HEK293 (cell line): ENCODE measurements at regions not wholly inside any gene's neighbourhood (a gene's known extent, or its start where the extent isn't known, plus 50 kb on each side); places are given as distances from the start of the nearest gene placed in this dataset.
"Not testable (repeated sequence)": the region's sequence is repeated elsewhere in the genome, so short reads cannot be mapped to it uniquely, and the experiment has no call there.

ENCODE experiments used
- PBX3 ChIP-seq: sonication (generic); formaldehyde crosslinking; IDR thresholded peaks from 2 replicates; pipeline ENCODE4 v1.8.1; 2022; ENCODE audit warnings: mild to moderate bottlenecking, moderate library complexity, missing genetic modification reagents
- PRDM1 ChIP-seq: fragments of 450-650 bp; formaldehyde crosslinking; IDR thresholded peaks from 2 replicates; pipeline ENCODE4; 2016; ENCODE audit warnings: missing biosample characterization, missing genetic modification characterization
- PRDM10 ChIP-seq: fragments of 450-650 bp; formaldehyde crosslinking; IDR thresholded peaks from 2 replicates; pipeline ENCODE4 v1.5.1; 2016; ENCODE audit warnings: missing biosample characterization, missing genetic modification characterization
- ZFP41 ChIP-seq: fragments of 450-650 bp; formaldehyde crosslinking; IDR thresholded peaks from 2 replicates; pipeline ENCODE4 v1.5.1; 2016; ENCODE audit warnings: missing biosample characterization, missing genetic modification characterization, borderline replicate concordance
- ZNF274 ChIP-seq, 2 experiments: fragments of 200-500 bp in 1 of 2; fragments of 450-650 bp in 1 of 2; sonication (Bioruptor generic) in 1 of 2; formaldehyde crosslinking in 1 of 2; IDR thresholded peaks; 2 replicates each; pipeline versions ENCODE4 v1.5.1 to v1.6.1; 2014 to 2016; ENCODE audit warnings: borderline replicate concordance in 1 of 2, inconsistent platforms in 1 of 2, low read length in 1 of 2, missing biosample characterization in 1 of 2, missing genetic modification characterization in 1 of 2
- ZNF354C ChIP-seq: fragments of 450-650 bp; formaldehyde crosslinking; IDR thresholded peaks from 2 replicates; pipeline ENCODE4 v1.5.1; 2016; ENCODE audit warnings: missing biosample characterization, missing genetic modification characterization, low read depth, borderline replicate concordance
- ZNF416 ChIP-seq: fragments of 450-650 bp; formaldehyde crosslinking; IDR thresholded peaks from 2 replicates; pipeline ENCODE4 v1.5.1; 2016; ENCODE audit warnings: missing biosample characterization, missing genetic modification characterization
- ZNF585B ChIP-seq: fragments of 450-650 bp; formaldehyde crosslinking; IDR thresholded peaks from 2 replicates; pipeline ENCODE4 v1.5.1; 2016; ENCODE audit warnings: missing biosample characterization, missing genetic modification characterization
- ZNF664 ChIP-seq: fragments of 450-650 bp; formaldehyde crosslinking; IDR thresholded peaks from 2 replicates; pipeline ENCODE4 v1.5.1; 2016; ENCODE audit warnings: missing biosample characterization, missing genetic modification characterization
- ZNF837 ChIP-seq: fragments of 450-650 bp; formaldehyde crosslinking; IDR thresholded peaks from 2 replicates; pipeline ENCODE4 v1.5.1; 2016; ENCODE audit warnings: missing biosample characterization, missing genetic modification characterization
- TF ChIP-seq, protein P1 (sequence below): fragments of 450-650 bp; formaldehyde crosslinking; IDR thresholded peaks from 2 replicates; pipeline ENCODE4 v1.5.1; 2016; ENCODE audit warnings: missing biosample characterization, missing genetic modification characterization
- TF ChIP-seq, protein P2 (sequence below): fragments of 450-650 bp; formaldehyde crosslinking; IDR thresholded peaks from 2 replicates; pipeline ENCODE4 v1.5.1; 2016; ENCODE audit warnings: missing biosample characterization, missing genetic modification characterization
- TF ChIP-seq, protein P3 (sequence below): fragments of 450-650 bp; formaldehyde crosslinking; IDR thresholded peaks from 2 replicates; pipeline ENCODE4 v1.5.1; 2016; ENCODE audit warnings: missing biosample characterization, missing genetic modification characterization, low read depth

DNA sequence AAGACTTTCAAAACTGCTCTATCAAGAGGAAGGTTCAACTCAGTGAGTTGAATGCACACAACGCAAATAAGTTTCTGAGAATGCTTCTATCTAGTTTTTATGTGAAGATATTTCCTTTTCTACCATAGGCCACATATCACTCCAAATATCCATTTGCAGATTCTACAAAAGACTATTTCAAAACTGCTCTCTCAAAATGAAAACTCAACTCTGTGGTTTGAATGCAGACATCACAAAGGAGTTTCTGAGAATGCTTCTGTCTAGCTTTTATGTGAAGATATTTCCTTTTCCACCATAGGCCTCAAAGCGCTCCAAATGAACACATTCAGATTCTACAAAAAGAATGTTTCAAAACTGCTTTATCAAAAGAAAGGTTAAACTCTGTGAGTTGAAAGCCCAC, 1093.1 kb upstream of the DEFB115 start:
- TF ChIP-seq, protein P1, sequence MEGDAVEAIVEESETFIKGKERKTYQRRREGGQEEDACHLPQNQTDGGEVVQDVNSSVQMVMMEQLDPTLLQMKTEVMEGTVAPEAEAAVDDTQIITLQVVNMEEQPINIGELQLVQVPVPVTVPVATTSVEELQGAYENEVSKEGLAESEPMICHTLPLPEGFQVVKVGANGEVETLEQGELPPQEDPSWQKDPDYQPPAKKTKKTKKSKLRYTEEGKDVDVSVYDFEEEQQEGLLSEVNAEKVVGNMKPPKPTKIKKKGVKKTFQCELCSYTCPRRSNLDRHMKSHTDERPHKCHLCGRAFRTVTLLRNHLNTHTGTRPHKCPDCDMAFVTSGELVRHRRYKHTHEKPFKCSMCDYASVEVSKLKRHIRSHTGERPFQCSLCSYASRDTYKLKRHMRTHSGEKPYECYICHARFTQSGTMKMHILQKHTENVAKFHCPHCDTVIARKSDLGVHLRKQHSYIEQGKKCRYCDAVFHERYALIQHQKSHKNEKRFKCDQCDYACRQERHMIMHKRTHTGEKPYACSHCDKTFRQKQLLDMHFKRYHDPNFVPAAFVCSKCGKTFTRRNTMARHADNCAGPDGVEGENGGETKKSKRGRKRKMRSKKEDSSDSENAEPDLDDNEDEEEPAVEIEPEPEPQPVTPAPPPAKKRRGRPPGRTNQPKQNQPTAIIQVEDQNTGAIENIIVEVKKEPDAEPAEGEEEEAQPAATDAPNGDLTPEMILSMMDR (tag by site-specific recombination) = not testable (repeated sequence)
- not testable (repeated sequence) for TF ChIP-seq ZNF416; ZNF274 (IDR thresholded peaks at IDR 0.05; ENCODE audit: low read length); ZNF274 (tag by site-specific recombination; IDR thresholded peaks at IDR 0.05; ENCODE audit: borderline replicate concordance); ZNF354C; PRDM1 (tag by site-specific recombination); ZNF664 (tag by site-specific recombination); ZFP41; PBX3; PRDM10; ZNF585B (tag by site-specific recombination); ZNF837 (tag by site-specific recombination)
- TF ChIP-seq, protein P2, sequence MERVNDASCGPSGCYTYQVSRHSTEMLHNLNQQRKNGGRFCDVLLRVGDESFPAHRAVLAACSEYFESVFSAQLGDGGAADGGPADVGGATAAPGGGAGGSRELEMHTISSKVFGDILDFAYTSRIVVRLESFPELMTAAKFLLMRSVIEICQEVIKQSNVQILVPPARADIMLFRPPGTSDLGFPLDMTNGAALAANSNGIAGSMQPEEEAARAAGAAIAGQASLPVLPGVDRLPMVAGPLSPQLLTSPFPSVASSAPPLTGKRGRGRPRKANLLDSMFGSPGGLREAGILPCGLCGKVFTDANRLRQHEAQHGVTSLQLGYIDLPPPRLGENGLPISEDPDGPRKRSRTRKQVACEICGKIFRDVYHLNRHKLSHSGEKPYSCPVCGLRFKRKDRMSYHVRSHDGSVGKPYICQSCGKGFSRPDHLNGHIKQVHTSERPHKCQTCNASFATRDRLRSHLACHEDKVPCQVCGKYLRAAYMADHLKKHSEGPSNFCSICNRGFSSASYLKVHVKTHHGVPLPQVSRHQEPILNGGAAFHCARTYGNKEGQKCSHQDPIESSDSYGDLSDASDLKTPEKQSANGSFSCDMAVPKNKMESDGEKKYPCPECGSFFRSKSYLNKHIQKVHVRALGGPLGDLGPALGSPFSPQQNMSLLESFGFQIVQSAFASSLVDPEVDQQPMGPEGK (tag by site-specific recombination) = not testable (repeated sequence)
- TF ChIP-seq, protein P3, sequence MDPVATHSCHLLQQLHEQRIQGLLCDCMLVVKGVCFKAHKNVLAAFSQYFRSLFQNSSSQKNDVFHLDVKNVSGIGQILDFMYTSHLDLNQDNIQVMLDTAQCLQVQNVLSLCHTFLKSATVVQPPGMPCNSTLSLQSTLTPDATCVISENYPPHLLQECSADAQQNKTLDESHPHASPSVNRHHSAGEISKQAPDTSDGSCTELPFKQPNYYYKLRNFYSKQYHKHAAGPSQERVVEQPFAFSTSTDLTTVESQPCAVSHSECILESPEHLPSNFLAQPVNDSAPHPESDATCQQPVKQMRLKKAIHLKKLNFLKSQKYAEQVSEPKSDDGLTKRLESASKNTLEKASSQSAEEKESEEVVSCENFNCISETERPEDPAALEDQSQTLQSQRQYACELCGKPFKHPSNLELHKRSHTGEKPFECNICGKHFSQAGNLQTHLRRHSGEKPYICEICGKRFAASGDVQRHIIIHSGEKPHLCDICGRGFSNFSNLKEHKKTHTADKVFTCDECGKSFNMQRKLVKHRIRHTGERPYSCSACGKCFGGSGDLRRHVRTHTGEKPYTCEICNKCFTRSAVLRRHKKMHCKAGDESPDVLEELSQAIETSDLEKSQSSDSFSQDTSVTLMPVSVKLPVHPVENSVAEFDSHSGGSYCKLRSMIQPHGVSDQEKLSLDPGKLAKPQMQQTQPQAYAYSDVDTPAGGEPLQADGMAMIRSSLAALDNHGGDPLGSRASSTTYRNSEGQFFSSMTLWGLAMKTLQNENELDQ = not testable (repeated sequence)
